NT2/D1 (cell line): ENCODE measurements at regions not wholly inside any gene's neighbourhood (a gene's known extent, or its start where the extent isn't known, plus 50 kb on each side); places are given as distances from the start of the nearest gene placed in this dataset.
A peak's percentile ranks its signal among the peaks of the same experiment; 100 is the strongest.

Experiments
- DNase-seq: peaks from one replicate; pipeline ENCODE4 v3.0.0-alpha.2; 2011; ENCODE audit warnings: low read depth, low spot score
- H3K27me3 ChIP-seq: 2 replicates; pipeline ENCODE4 v1.6.0; 2011; ENCODE audit warnings: mild to moderate bottlenecking; ENCODE audit not compliant: insufficient read length, insufficient read depth
- H3K36me3 ChIP-seq: 2 replicates; pipeline ENCODE4 v1.6.1; 2011; ENCODE audit warnings: mild to moderate bottlenecking, low read length, mixed read lengths; ENCODE audit not compliant: insufficient read depth, insufficient read length
- H3K4me1 ChIP-seq: 2 replicates; pipeline ENCODE4 v1.5.1; 2011; ENCODE audit not compliant: insufficient read depth, insufficient read length
- H3K4me3 ChIP-seq: 2 replicates; pipeline ENCODE4 v1.5.1; 2011; ENCODE audit warnings: low read depth; ENCODE audit not compliant: insufficient read length
- H3K9ac ChIP-seq: 2 replicates; pipeline ENCODE4 v1.6.0; 2011; ENCODE audit warnings: low read depth; ENCODE audit not compliant: insufficient read length
- H3K9me3 ChIP-seq: 2 replicates; pipeline ENCODE4 v1.5.1; 2011; ENCODE audit warnings: mild to moderate bottlenecking, low read length; ENCODE audit not compliant: insufficient read depth
- SUZ12 ChIP-seq: IDR thresholded peaks from 2 replicates; pipeline ENCODE4 v1.6.1; 2011; ENCODE audit not compliant: insufficient read length, insufficient read depth; ENCODE audit errors: extremely low read depth
- YY1 ChIP-seq: IDR thresholded peaks from 2 replicates; pipeline ENCODE4 v1.6.1; 2011; ENCODE audit not compliant: insufficient read length, insufficient read depth
- ZNF274 ChIP-seq: IDR thresholded peaks from 2 replicates; pipeline ENCODE4 v1.6.1; 2011; ENCODE audit warnings: mild to moderate bottlenecking, low read depth, low read length

GRCh38 chr3:99175276-99175812 is 273.8 kb upstream of the DCBLD2 start:
- no peak overlapping the region for H3K9ac ChIP-seq
- no peak for DNase-seq
- no peak for TF ChIP-seq YY1
- TF ChIP-seq ZNF274, result no peak
- TF ChIP-seq SUZ12, result no peak
- no peaks in the 10 kb centered on the region for H3K36me3 ChIP-seq
- no peaks in the 10 kb centered on the region for H3K9me3 ChIP-seq
- H3K27me3 ChIP-seq, result no peaks in the 10 kb centered on the region
- no peaks in the 10 kb centered on the region for H3K4me1 ChIP-seq
- no peak overlapping the region for H3K4me3 ChIP-seq

DNA sequence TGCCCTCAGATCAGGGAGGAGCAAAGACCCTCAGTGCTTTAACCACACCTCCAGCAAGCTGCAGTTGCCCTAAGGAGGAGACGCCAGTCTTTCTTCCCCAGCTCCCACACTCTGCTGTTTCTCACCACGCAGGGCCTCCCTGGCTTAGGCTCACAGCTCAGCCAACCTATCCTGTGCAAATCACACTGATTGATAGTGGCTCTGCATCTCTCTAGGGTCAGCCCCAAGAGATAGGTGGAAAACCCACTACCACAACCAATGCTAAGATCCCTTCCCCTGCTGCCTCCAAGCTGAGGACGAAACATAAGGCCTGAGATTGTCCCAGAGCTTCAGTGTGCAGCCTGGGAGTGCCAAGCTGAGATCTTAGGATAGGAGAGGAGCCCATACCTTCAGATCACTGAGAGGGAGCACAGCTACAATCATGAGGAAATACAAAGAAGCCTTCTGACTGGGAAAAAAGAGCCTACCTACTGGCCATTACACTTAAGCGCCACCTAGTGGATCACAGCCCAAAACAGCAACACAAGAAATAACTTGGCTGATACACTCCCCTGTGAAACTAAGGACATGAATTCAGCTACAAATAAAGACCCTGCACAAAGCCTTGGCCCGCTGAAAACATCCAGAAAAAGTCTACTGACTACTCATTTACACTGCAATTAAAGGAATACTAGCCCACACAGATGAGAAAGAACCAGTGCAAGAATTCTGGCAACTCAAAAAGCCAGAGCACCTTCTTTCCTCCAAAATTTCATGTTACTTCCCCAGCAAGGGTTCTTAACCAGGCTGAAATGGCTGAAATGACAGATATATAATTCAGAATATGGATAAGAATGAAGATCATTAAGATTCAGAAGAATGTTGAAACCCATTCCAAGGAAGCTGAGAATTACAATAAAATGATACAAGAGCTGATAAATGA is 271.5 kb upstream of the DCBLD2 start:
- TF ChIP-seq YY1 (no peak), ZNF274 (no peak), SUZ12 (no peak)
- no peaks in the 10 kb centered on the region for H3K9me3 ChIP-seq
- no peak overlapping the region for H3K9ac ChIP-seq
- DNase-seq, result peak; percentile 76
- H3K4me1 ChIP-seq, result no peaks in the 10 kb centered on the region
- H3K36me3 ChIP-seq, result no peaks in the 10 kb centered on the region
- no peak overlapping the region for H3K4me3 ChIP-seq
- no peaks in the 10 kb centered on the region for H3K27me3 ChIP-seq

DNA sequence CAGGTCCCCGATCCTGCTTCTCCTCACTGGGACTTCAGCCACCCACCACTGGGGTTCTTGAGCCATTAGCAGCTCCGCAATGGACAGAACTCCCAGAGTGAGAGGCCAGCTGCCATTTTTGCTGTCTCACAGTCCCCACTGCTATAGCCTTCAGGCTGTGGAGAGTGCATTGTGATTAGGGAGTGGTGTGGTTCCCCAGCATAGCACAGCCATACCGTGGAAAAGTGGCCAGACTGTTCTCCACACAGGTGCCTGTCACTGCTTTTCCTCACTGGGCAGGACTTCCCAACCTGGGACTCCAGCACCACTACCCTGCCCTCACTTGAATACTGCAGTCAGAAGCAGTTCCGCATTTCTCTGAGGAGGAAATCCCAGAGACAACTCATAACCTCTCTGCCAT is 270.3 kb upstream of the DCBLD2 start:
- Histone ChIP-seq H3K9ac (no peak overlapping the region), H3K9me3 (no peaks in the 10 kb centered on the region), H3K4me1 (no peaks in the 10 kb centered on the region), H3K36me3 (no peaks in the 10 kb centered on the region), H3K4me3 (no peak overlapping the region), H3K27me3 (no peaks in the 10 kb centered on the region)
- TF ChIP-seq YY1, result no peak
- TF ChIP-seq ZNF274, result no peak
- TF ChIP-seq SUZ12, result no peak
- no peak for DNase-seq

- no peaks in the 10 kb centered on the region for H3K36me3 ChIP-seq
- H3K4me1 ChIP-seq, result no peaks in the 10 kb centered on the region
- H3K9ac ChIP-seq, result no peak overlapping the region
- H3K9me3 ChIP-seq, result no peaks in the 10 kb centered on the region
- TF ChIP-seq SUZ12 (no peak), ZNF274 (no peak), YY1 (no peak)
- no peak for DNase-seq
- no peak overlapping the region for H3K4me3 ChIP-seq
- H3K27me3 ChIP-seq, result no peaks in the 10 kb centered on the region
Observed at GRCh38 chr3:99170867-99171517, 269.5 kb upstream of the DCBLD2 start.

DNA sequence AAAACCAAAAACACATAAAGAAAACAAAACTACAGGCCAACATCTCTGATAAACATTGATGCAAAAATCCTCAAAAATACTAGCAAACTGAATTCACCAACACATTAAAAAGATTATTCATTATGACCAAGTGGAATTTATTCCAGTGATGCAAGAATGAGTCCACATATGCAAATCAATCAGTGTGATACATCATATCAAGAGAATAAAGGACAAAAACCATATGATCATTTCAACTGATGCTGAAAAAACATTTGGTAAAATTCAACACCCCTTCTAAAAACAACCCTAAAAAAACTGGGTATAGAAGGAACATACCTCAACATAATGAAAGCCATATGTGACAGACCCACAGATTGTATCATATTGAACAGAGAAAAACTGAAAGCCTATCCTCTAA is 265.6 kb upstream of the DCBLD2 start:
- Histone ChIP-seq H3K9ac (no peak overlapping the region), H3K9me3 (no peaks in the 10 kb centered on the region), H3K4me1 (no peaks in the 10 kb centered on the region), H3K36me3 (no peaks in the 10 kb centered on the region), H3K27me3 (no peaks in the 10 kb centered on the region), H3K4me3 (no peak overlapping the region)
- DNase-seq, result no peak
- TF ChIP-seq ZNF274, result no peak
- TF ChIP-seq SUZ12, result no peak
- no peak for TF ChIP-seq YY1

DNA sequence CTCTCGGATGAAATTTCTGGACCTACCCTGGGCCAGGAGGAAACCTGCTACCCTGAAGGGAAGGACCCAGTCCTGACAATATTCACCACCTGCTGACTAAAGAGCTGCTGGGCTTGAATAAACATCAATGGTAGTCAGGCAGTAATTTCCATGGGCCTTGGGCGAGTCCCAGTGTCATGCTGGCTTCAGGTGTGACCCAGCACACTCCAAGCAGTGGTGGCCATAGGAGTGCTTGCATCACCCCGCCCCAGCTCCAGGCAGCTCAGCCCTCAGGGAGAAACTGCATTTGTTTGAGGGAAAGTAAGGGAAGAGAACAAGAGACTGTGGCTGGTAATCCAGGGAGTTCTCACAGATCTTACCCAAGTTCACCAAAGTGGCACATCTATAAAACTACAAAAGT is 261.8 kb upstream of the DCBLD2 start:
- Histone ChIP-seq H3K27me3 (no peaks in the 10 kb centered on the region), H3K9me3 (peaks cover 21% of the 10 kb centered on the region), H3K36me3 (no peaks in the 10 kb centered on the region), H3K9ac (no peak overlapping the region), H3K4me1 (no peaks in the 10 kb centered on the region), H3K4me3 (no peak overlapping the region)
- no peak for DNase-seq
- no peak for TF ChIP-seq SUZ12

GRCh38 chr3:99159220-99159762 is 257.8 kb upstream of the DCBLD2 start:
- Histone ChIP-seq H3K36me3 (no peaks in the 10 kb centered on the region), H3K9ac (no peak overlapping the region), H3K4me1 (no peaks in the 10 kb centered on the region), H3K4me3 (no peak overlapping the region), H3K27me3 (no peaks in the 10 kb centered on the region), H3K9me3 (peaks cover 47% of the 10 kb centered on the region)
- no peak for DNase-seq
- TF ChIP-seq SUZ12, result no peak
- TF ChIP-seq YY1, result no peak
- no peak for TF ChIP-seq ZNF274
